ENCODE measurements at regions not wholly inside any gene's neighbourhood (a gene's known extent, or its start where the extent isn't known, plus 50 kb on each side); places are given as distances from the start of the nearest gene placed in this dataset.

- no peaks in the 10 kb centered on the region for H3K36me3 Mint-ChIP-seq (ENCODE audit: unreplicated experiment)
- H3K4me3 Mint-ChIP-seq (ENCODE audit: unreplicated experiment), result no peak overlapping the region
- peaks cover 4% of the 10 kb centered on the region for H3K27me3 Mint-ChIP-seq (ENCODE audit: unreplicated experiment)
- no peak for DNase-seq
- peaks cover 7% of the 10 kb centered on the region for H3K9me3 Mint-ChIP-seq (ENCODE audit: unreplicated experiment)
- peaks cover 16% of the 10 kb centered on the region for H3K4me1 Mint-ChIP-seq (ENCODE audit: low read depth, unreplicated experiment)
- no peak for TF ChIP-seq CTCF (IDR thresholded peaks at IDR 0.05; ENCODE audit: partially characterized antibody, unreplicated experiment)
- no peak overlapping the region for H3K27ac Mint-ChIP-seq (ENCODE audit: unreplicated experiment)
Observed at GRCh38 chr4:83213640-83214039, 71.0 kb downstream of the COQ2 start.

- H3K36me3 Mint-ChIP-seq (ENCODE audit: unreplicated experiment), result no peaks in the 10 kb centered on the region
- peaks cover 4% of the 10 kb centered on the region for H3K27me3 Mint-ChIP-seq (ENCODE audit: unreplicated experiment)
- peaks cover 7% of the 10 kb centered on the region for H3K9me3 Mint-ChIP-seq (ENCODE audit: unreplicated experiment)
- no peak overlapping the region for H3K27ac Mint-ChIP-seq (ENCODE audit: unreplicated experiment)
- TF ChIP-seq CTCF (IDR thresholded peaks at IDR 0.05; ENCODE audit: partially characterized antibody, unreplicated experiment), result no peak
- peaks cover 12% of the 10 kb centered on the region for H3K4me1 Mint-ChIP-seq (ENCODE audit: low read depth, unreplicated experiment)
- DNase-seq, result no peak
- no peak overlapping the region for H3K4me3 Mint-ChIP-seq (ENCODE audit: unreplicated experiment)
Observed at GRCh38 chr4:83212041-83212851, 72.4 kb downstream of the COQ2 start.

- TF ChIP-seq CTCF (IDR thresholded peaks at IDR 0.05; ENCODE audit: partially characterized antibody, unreplicated experiment), result no peak
- Mint-ChIP-seq H3K9me3 (ENCODE audit: unreplicated experiment) (peaks cover 7% of the 10 kb centered on the region), H3K27ac (ENCODE audit: unreplicated experiment) (peak overlapping the region; percentile 83), H3K4me3 (ENCODE audit: unreplicated experiment) (peak overlapping the region; percentile 37), H3K36me3 (ENCODE audit: unreplicated experiment) (no peaks in the 10 kb centered on the region), H3K4me1 (ENCODE audit: low read depth, unreplicated experiment) (peaks cover 12% of the 10 kb centered on the region), H3K27me3 (ENCODE audit: unreplicated experiment) (peaks cover 3% of the 10 kb centered on the region)
- DNase-seq, result no peak
Observed at GRCh38 chr4:83209419-83209818, 75.2 kb downstream of the COQ2 start.

GRCh38 chr4:83208371-83209365 is 75.9 kb downstream of the COQ2 start:
- Mint-ChIP-seq H3K4me1 (ENCODE audit: low read depth, unreplicated experiment) (peaks cover 12% of the 10 kb centered on the region), H3K36me3 (ENCODE audit: unreplicated experiment) (no peaks in the 10 kb centered on the region), H3K27ac (ENCODE audit: unreplicated experiment) (peak overlapping the region; percentile 83)

More at GRCh38 chr4:83208371-83209365, 75.9 kb downstream of the COQ2 start:
- H3K9me3 Mint-ChIP-seq (ENCODE audit: unreplicated experiment), result peaks cover 7% of the 10 kb centered on the region
- peak overlapping the region; percentile 37 for H3K4me3 Mint-ChIP-seq (ENCODE audit: unreplicated experiment)
- TF ChIP-seq CTCF (IDR thresholded peaks at IDR 0.05; ENCODE audit: partially characterized antibody, unreplicated experiment), result no peak
- DNase-seq, result no peak
- H3K27me3 Mint-ChIP-seq (ENCODE audit: unreplicated experiment), result peaks cover 3% of the 10 kb centered on the region
